ENCODE measurements at regions not wholly inside any gene's neighbourhood (a gene's known extent, or its start where the extent isn't known, plus 50 kb on each side); places are given as distances from the start of the nearest gene placed in this dataset.

GRCh38 chr12:132393245-132393795 is 63.9 kb upstream of the GALNT9 start:
- DNase-seq (no peak), ATAC-seq (no peak)

GRCh38 chr12:132392389-132393244 is 63.2 kb upstream of the GALNT9 start:
- DNase-seq (no peak), ATAC-seq (no peak)

- no peak for ATAC-seq
- no peak for DNase-seq
Observed at GRCh38 chr12:132391326-132392041, 62.1 kb upstream of the GALNT9 start.

- DNase-seq = no peak
- ATAC-seq = no peak
Observed at GRCh38 chr12:132390287-132391076, 61.1 kb upstream of the GALNT9 start.

GRCh38 chr12:132389526-132390286 is 60.3 kb upstream of the GALNT9 start:
- no peak for ATAC-seq
- no peak for DNase-seq

GRCh38 chr12:132389026-132389425 is 59.6 kb upstream of the GALNT9 start:
- ATAC-seq (no peak), DNase-seq (no peak)

GRCh38 chr12:132388379-132389015 is 59.1 kb upstream of the GALNT9 start:
- DNase-seq (no peak), ATAC-seq (no peak)

GRCh38 chr12:132386926-132387497 is 57.6 kb upstream of the GALNT9 start:
- no peak for ATAC-seq

GRCh38 chr12:132385923-132386751 is 56.7 kb upstream of the GALNT9 start:
- DNase-seq (no peak), ATAC-seq (no peak)

More at GRCh38 chr12:132386926-132387497, 57.6 kb upstream of the GALNT9 start:
- DNase-seq = no peak

- ATAC-seq (no peak), DNase-seq (no peak)
Observed at GRCh38 chr12:132384916-132385774, 55.8 kb upstream of the GALNT9 start.

GRCh38 chr12:132380641-132381040 is 51.3 kb upstream of the GALNT9 start:
- ATAC-seq = no peak

GRCh38 chr12:132379996-132380395 is 50.6 kb upstream of the GALNT9 start:
- no peak for ATAC-seq
- DNase-seq = no peak

More at GRCh38 chr12:132380641-132381040, 51.3 kb upstream of the GALNT9 start:
- no peak for DNase-seq

GRCh38 chr12:132379576-132379975 is 50.2 kb upstream of the GALNT9 start:
- no peak for DNase-seq
- no peak for ATAC-seq

All from stimulated activated naive CD8-positive, alpha-beta T cell treated with anti-CD3 and anti-CD28 coated beads, Interleukin-15, Interleukin-2, amounts not matched to agents 100 U/mL and 50 U/mL, for 24 hours (primary cell).